ENCODE measurements at regions not wholly inside any gene's neighbourhood (a gene's known extent, or its start where the extent isn't known, plus 50 kb on each side); places are given as distances from the start of the nearest gene placed in this dataset.

DNA sequence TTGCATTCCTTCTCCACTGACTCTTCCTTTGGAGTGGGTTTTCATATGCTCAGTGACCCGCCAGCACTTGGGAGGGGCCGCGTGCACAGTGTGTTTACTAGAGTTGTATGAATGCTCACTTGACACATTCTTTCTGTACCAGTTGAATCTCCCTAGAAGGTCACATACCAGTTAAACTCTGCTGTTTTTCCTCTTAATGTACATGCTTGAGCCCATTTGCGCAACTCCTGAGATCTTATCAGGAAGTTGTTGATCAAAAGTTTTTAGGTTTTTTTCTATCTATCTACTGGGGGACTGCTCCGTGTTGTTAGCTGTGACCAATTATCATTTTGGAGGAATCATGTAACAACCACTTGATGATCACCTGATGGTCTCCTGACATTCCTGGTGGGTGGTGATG is 392.7 kb downstream of the CDH9 start:
- TF ChIP-seq CTCF (IDR thresholded peaks at IDR 0.05; ENCODE audit: low read length) = no peak
- TF ChIP-seq EZH2 (optimal IDR thresholded peaks at IDR 0.05; ENCODE audit: low read depth, low read length) = no peak

Data from MM.1S (cell line).